ENCODE measurements at regions not wholly inside any gene's neighbourhood (a gene's known extent, or its start where the extent isn't known, plus 50 kb on each side); places are given as distances from the start of the nearest gene placed in this dataset.

GRCh38 chr4:103364083-103364482 lies 165.9 kb upstream of the CENPE start:
- no peak for TF ChIP-seq CTCF (IDR thresholded peaks at IDR 0.05)
- no peak for TF ChIP-seq POLR2A (IDR thresholded peaks at IDR 0.05)
- TF ChIP-seq POLR2AphosphoS5 (IDR thresholded peaks at IDR 0.05), result no peak

All from stomach (tissue), 4 donors.